ENCODE measurements at regions not wholly inside any gene's neighbourhood (a gene's known extent, or its start where the extent isn't known, plus 50 kb on each side); places are given as distances from the start of the nearest gene placed in this dataset.

- no peak for TF ChIP-seq POLR2AphosphoS5 (IDR thresholded peaks at IDR 0.05; ENCODE audit: control insufficient read depth, insufficient read depth, low read depth, low read length)
- TF ChIP-seq ZNF444 (CRISPR knock-in tag; IDR thresholded peaks at IDR 0.05), result no peak
- no peak for TF ChIP-seq CTCF (IDR thresholded peaks at IDR 0.05 in 2 of 3, conservative IDR thresholded peaks at IDR 0.05 in 1 of 3; ENCODE audit: insufficient read depth in 2 of 3, low read depth in 1 of 3, low read length in 3 of 3)
- no peak for TF ChIP-seq GABPA (tag; conservative IDR thresholded peaks at IDR 0.05; ENCODE audit: low read depth)
- no peak for TF ChIP-seq CTBP1 (IDR thresholded peaks at IDR 0.05; ENCODE audit: borderline replicate concordance)
These were observed 362.0 kb downstream of the FGF9 start for GRCh38 chr13:22032905-22033304.
